Gastroesophageal sphincter (tissue), 3 donors: ENCODE measurements at regions not wholly inside any gene's neighbourhood (a gene's known extent, or its start where the extent isn't known, plus 50 kb on each side); places are given as distances from the start of the nearest gene placed in this dataset.

ENCODE experiments used
- CTCF ChIP-seq, 4 experiments: fragments of 200-600 bp in 2 of 4; fragments of 450-650 bp in 2 of 4; sonication (generic) in 1 of 4; IDR thresholded peaks; one replicate each; pipeline ENCODE4 v1.5.1; 2017 to 2019; ENCODE audit warnings: antibody characterized with exemption in 4 of 4, mild to moderate bottlenecking in 2 of 4, moderate library complexity in 2 of 4
- POLR2AphosphoS5 ChIP-seq: sonication (generic); formaldehyde crosslinking; IDR thresholded peaks from one replicate; pipeline ENCODE4 v1.6.1; 2017; ENCODE audit warnings: antibody characterized with exemption

- TF ChIP-seq CTCF (IDR thresholded peaks at IDR 0.05) (no peak), POLR2AphosphoS5 (no peak)
These were observed 141.5 kb upstream of the FST start for GRCh38 chr5:53338971-53339370.
